ENCODE measurements at regions not wholly inside any gene's neighbourhood (a gene's known extent, or its start where the extent isn't known, plus 50 kb on each side); places are given as distances from the start of the nearest gene placed in this dataset.

GRCh38 chr2:222055328-222055727, 243.5 kb downstream of the PAX3 start:
- Mint-ChIP-seq H3K27me3 (ENCODE audit: unreplicated experiment) (peaks cover 9% of the 10 kb centered on the region), H3K9me3 (ENCODE audit: unreplicated experiment) (no peaks in the 10 kb centered on the region), H3K4me1 (ENCODE audit: unreplicated experiment) (peaks cover 3% of the 10 kb centered on the region), H3K4me3 (ENCODE audit: unreplicated experiment) (no peak overlapping the region), H3K36me3 (ENCODE audit: low read depth, unreplicated experiment) (no peaks in the 10 kb centered on the region), H3K27ac (ENCODE audit: unreplicated experiment) (no peak overlapping the region)
- TF ChIP-seq, protein P1, sequence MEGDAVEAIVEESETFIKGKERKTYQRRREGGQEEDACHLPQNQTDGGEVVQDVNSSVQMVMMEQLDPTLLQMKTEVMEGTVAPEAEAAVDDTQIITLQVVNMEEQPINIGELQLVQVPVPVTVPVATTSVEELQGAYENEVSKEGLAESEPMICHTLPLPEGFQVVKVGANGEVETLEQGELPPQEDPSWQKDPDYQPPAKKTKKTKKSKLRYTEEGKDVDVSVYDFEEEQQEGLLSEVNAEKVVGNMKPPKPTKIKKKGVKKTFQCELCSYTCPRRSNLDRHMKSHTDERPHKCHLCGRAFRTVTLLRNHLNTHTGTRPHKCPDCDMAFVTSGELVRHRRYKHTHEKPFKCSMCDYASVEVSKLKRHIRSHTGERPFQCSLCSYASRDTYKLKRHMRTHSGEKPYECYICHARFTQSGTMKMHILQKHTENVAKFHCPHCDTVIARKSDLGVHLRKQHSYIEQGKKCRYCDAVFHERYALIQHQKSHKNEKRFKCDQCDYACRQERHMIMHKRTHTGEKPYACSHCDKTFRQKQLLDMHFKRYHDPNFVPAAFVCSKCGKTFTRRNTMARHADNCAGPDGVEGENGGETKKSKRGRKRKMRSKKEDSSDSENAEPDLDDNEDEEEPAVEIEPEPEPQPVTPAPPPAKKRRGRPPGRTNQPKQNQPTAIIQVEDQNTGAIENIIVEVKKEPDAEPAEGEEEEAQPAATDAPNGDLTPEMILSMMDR (IDR thresholded peaks at IDR 0.05; ENCODE audit: unreplicated experiment) = no peak
- DNase-seq (ENCODE audit: low spot score) = no peak

- Mint-ChIP-seq H3K36me3 (ENCODE audit: low read depth, unreplicated experiment) (no peaks in the 10 kb centered on the region), H3K9me3 (ENCODE audit: unreplicated experiment) (no peaks in the 10 kb centered on the region), H3K4me3 (ENCODE audit: unreplicated experiment) (no peak overlapping the region), H3K4me1 (ENCODE audit: unreplicated experiment) (peaks cover 3% of the 10 kb centered on the region), H3K27ac (ENCODE audit: unreplicated experiment) (no peak overlapping the region), H3K27me3 (ENCODE audit: unreplicated experiment) (peaks cover 9% of the 10 kb centered on the region)
- TF ChIP-seq, protein P1 (IDR thresholded peaks at IDR 0.05; ENCODE audit: unreplicated experiment) = no peak
- no peak for DNase-seq (ENCODE audit: low spot score)
Measured at GRCh38 chr2:222054813-222055212, 244.0 kb downstream of the PAX3 start.

DNA sequence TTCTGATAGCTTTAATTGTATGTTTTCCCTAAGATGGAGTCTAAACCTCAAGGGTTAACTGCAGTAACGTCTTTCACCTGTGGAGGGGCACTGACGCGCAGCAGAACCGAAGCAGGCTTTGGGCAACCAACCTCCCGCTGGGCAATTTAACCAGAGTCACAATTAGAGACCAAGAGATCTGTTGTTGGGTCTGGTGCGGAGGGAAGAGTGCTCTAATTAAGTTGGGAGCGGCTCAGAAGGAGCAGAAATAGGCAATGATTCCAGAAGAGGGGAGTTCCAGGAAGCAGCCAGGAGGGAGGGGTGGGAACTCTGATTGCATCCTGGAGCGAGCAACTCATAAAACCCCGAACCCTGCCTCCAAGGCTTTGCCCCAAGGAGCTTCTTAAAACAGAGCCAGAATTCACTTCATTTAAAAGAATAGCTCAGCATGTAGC, 245.8 kb downstream of the PAX3 start:
- DNase-seq (ENCODE audit: low spot score) = peak; percentile 31
- Mint-ChIP-seq H3K27me3 (ENCODE audit: unreplicated experiment) (peaks cover 9% of the 10 kb centered on the region), H3K4me1 (ENCODE audit: unreplicated experiment) (peaks cover 3% of the 10 kb centered on the region), H3K36me3 (ENCODE audit: low read depth, unreplicated experiment) (no peaks in the 10 kb centered on the region), H3K9me3 (ENCODE audit: unreplicated experiment) (no peaks in the 10 kb centered on the region), H3K4me3 (ENCODE audit: unreplicated experiment) (no peak overlapping the region), H3K27ac (ENCODE audit: unreplicated experiment) (no peak overlapping the region)
- TF ChIP-seq, protein P1 (IDR thresholded peaks at IDR 0.05; ENCODE audit: unreplicated experiment) = peak; percentile 19

GRCh38 chr2:222050981-222051380, 247.8 kb downstream of the PAX3 start:
- peaks cover 15% of the 10 kb centered on the region for H3K4me1 Mint-ChIP-seq (ENCODE audit: unreplicated experiment)
- no peak overlapping the region for H3K27ac Mint-ChIP-seq (ENCODE audit: unreplicated experiment)
- peaks cover 3% of the 10 kb centered on the region for H3K36me3 Mint-ChIP-seq (ENCODE audit: low read depth, unreplicated experiment)
- no peak overlapping the region for H3K4me3 Mint-ChIP-seq (ENCODE audit: unreplicated experiment)
- peaks cover 9% of the 10 kb centered on the region for H3K27me3 Mint-ChIP-seq (ENCODE audit: unreplicated experiment)
- TF ChIP-seq, protein P1 (IDR thresholded peaks at IDR 0.05; ENCODE audit: unreplicated experiment) = no peak
- no peak for DNase-seq (ENCODE audit: low spot score)
- no peaks in the 10 kb centered on the region for H3K9me3 Mint-ChIP-seq (ENCODE audit: unreplicated experiment)

DNA sequence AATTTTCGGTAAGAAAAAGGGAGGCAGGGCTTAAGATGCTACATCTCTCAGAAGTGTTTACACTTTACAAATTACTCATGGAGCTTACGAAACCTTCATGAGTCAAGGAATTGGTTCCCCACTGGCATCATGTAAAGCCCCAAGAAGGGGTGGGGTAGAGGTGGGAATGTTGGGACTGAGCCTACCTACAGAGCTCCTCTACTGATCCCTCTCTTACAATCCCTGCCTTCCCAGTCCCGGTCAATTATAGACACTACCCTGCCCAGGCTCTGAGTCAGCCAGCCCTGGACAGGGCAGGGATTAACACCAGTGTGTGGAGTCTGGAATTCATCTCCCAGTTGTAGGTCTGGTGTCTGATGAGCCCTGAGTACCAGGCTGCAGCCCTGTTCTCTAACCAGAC, 248.9 kb downstream of the PAX3 start:
- DNase-seq (ENCODE audit: low spot score) = no peak
- H3K4me1 Mint-ChIP-seq (ENCODE audit: unreplicated experiment) = peaks cover 15% of the 10 kb centered on the region
- no peak overlapping the region for H3K27ac Mint-ChIP-seq (ENCODE audit: unreplicated experiment)
- peaks cover 3% of the 10 kb centered on the region for H3K36me3 Mint-ChIP-seq (ENCODE audit: low read depth, unreplicated experiment)
- no peaks in the 10 kb centered on the region for H3K9me3 Mint-ChIP-seq (ENCODE audit: unreplicated experiment)
- no peak overlapping the region for H3K4me3 Mint-ChIP-seq (ENCODE audit: unreplicated experiment)
- peaks cover 7% of the 10 kb centered on the region for H3K27me3 Mint-ChIP-seq (ENCODE audit: unreplicated experiment)
- TF ChIP-seq, protein P1 (IDR thresholded peaks at IDR 0.05; ENCODE audit: unreplicated experiment) = no peak
